ENCODE measurements at regions not wholly inside any gene's neighbourhood (a gene's known extent, or its start where the extent isn't known, plus 50 kb on each side); places are given as distances from the start of the nearest gene placed in this dataset.
"Not testable (repeated sequence)": the region's sequence is repeated elsewhere in the genome, so short reads cannot be mapped to it uniquely, and the experiment has no call there.

- FAIRE-seq: no peak
- no peak for DNase-seq (ENCODE audit: insufficient read length)
- TF ChIP-seq POLR2AphosphoS5 (IDR thresholded peaks at IDR 0.05; ENCODE audit: low read depth, low read length) (no peak), POLR2A (IDR thresholded peaks at IDR 0.05; ENCODE audit: low read depth, low read length) (no peak), TAF1 (IDR thresholded peaks at IDR 0.05; ENCODE audit: borderline replicate concordance, low read depth, low read length) (no peak)
These were observed 145.9 kb upstream of the GLRA1 start for GRCh38 chr5:152070591-152070990.

DNA sequence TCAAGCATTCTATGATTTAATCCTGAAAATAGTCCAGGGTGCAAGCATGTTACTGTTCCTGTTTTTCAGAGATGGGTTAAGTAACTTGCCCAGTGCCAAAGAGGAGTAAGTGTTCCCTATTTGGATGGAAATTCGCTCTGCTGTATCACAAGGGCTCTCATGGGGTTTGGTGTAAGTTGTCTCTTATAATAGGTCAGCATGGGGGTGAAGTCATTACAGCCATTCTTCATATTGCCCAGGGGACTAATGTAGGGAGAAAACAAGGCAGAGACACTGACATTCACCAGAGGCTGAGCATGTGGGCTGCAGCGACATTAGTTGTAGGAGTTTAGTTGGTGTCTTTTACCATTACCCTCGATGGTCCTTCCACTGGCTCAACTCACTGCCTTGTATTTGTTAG is 142.1 kb upstream of the GLRA1 start:
- FAIRE-seq: no peak
- TF ChIP-seq POLR2A (IDR thresholded peaks at IDR 0.05; ENCODE audit: low read depth, low read length): no peak
- no peak for TF ChIP-seq TAF1 (IDR thresholded peaks at IDR 0.05; ENCODE audit: borderline replicate concordance, low read depth, low read length)
- no peak for TF ChIP-seq POLR2AphosphoS5 (IDR thresholded peaks at IDR 0.05; ENCODE audit: low read depth, low read length)
- no peak for DNase-seq (ENCODE audit: insufficient read length)

- no peak for DNase-seq (ENCODE audit: insufficient read length)
- no peak for TF ChIP-seq TAF1 (IDR thresholded peaks at IDR 0.05; ENCODE audit: borderline replicate concordance, low read depth, low read length)
- TF ChIP-seq POLR2A (IDR thresholded peaks at IDR 0.05; ENCODE audit: low read depth, low read length): no peak
- TF ChIP-seq POLR2AphosphoS5 (IDR thresholded peaks at IDR 0.05; ENCODE audit: low read depth, low read length): no peak
- no peak for FAIRE-seq
These were observed 138.4 kb upstream of the GLRA1 start for GRCh38 chr5:152063004-152063403.

DNA sequence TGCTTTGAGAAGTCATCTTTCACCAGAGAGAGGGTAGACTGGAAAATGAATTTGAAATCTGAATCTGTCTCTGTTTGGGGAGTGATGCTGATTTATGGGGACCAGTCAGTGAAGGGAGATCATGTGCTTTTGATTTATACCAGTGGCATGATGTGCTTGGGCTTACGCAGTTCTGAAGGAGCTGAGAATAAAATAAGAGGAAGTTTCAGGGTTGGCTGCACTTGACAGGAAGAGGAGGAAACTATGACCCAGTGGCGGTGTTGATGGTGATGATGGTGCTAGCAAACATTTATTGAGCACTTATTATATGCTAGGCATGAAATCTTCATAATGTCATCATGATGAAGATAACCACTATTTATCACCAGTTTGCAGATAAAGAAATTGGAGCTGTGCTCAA is 136.4 kb upstream of the GLRA1 start:
- TF ChIP-seq TAF1 (IDR thresholded peaks at IDR 0.05; ENCODE audit: borderline replicate concordance, low read depth, low read length) (no peak), POLR2AphosphoS5 (IDR thresholded peaks at IDR 0.05; ENCODE audit: low read depth, low read length) (no peak), POLR2A (IDR thresholded peaks at IDR 0.05; ENCODE audit: low read depth, low read length) (no peak)
- DNase-seq (ENCODE audit: insufficient read length) (no peak), FAIRE-seq (no peak)

GRCh38 chr5:152058267-152058666 is 133.6 kb upstream of the GLRA1 start:
- TF ChIP-seq POLR2A (IDR thresholded peaks at IDR 0.05; ENCODE audit: low read depth, low read length): no peak
- no peak for TF ChIP-seq POLR2AphosphoS5 (IDR thresholded peaks at IDR 0.05; ENCODE audit: low read depth, low read length)
- TF ChIP-seq TAF1 (IDR thresholded peaks at IDR 0.05; ENCODE audit: borderline replicate concordance, low read depth, low read length): no peak
- DNase-seq (ENCODE audit: insufficient read length): no peak
- FAIRE-seq: no peak

DNA sequence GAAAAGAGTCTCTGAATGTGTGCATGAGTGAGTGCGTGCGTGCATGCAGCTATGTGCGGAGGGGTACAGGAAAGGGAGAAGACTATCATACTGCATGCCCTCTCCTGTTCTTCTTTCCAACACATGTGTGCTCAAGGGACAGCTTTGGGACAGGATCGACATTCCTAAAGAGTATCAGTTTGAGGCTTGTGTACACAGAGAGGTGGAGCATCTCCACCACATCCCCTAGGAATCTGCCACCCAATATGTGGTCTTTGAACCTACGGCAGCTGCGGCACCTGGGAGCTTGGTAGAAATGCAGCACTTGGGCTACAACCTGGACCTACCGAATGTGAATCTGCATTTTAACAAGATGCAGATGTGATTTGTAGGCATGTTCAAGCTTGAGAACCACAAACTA is 132.3 kb upstream of the GLRA1 start:
- FAIRE-seq (no peak), DNase-seq (ENCODE audit: insufficient read length) (no peak)
- TF ChIP-seq POLR2A (IDR thresholded peaks at IDR 0.05; ENCODE audit: low read depth, low read length): no peak
- no peak for TF ChIP-seq TAF1 (IDR thresholded peaks at IDR 0.05; ENCODE audit: borderline replicate concordance, low read depth, low read length)
- no peak for TF ChIP-seq POLR2AphosphoS5 (IDR thresholded peaks at IDR 0.05; ENCODE audit: low read depth, low read length)

GRCh38 chr5:152052470-152052869 is 127.8 kb upstream of the GLRA1 start:
- TF ChIP-seq POLR2A (IDR thresholded peaks at IDR 0.05; ENCODE audit: low read depth, low read length) (no peak), TAF1 (IDR thresholded peaks at IDR 0.05; ENCODE audit: borderline replicate concordance, low read depth, low read length) (no peak), POLR2AphosphoS5 (IDR thresholded peaks at IDR 0.05; ENCODE audit: low read depth, low read length) (no peak)
- DNase-seq (ENCODE audit: insufficient read length) (no peak), FAIRE-seq (no peak)

DNA sequence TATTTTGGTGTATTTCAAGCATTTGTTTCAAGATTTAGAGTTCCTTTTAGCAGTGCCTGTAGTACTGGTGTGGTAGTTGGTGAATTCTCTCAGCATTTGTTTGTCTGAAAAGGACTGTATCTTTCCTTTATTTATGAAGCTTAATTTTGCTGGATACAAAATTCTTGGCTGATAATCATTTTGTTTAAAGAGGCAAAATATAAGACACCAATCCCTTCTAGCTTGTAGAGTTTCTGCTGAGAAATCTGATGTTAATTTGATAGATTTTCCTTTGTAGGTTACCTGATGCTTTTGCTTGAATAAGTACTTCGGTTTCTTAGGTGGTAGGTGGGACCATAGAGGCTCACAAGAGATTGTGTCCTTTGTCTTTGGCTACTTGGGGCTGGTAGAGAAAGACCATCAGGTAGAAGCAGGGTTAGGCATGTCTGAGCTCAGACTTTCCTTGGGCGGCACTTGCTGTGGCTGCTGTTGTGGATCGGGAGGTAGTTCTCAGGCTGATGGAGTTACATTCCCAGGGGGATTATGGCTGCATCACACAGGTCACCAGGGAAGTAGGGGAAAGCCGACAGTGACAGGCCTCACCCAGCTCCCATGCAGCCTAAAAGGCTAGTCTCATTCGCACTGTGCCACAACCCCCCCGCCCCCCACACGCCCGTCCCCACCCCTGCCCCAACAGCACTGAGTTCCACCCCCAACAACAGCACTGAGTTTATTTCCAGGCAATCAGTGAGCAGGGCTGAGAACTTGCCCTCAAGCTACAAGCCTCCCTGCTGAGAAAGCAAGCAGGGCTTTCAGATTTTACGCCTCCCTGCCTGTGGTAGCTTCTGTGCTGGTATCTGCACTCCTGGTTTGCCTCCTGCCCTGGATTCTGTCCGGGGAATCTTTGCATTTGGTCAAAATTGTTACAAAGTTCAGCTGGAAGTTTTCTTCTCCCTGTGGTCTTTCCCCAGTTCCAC is 127.1 kb upstream of the GLRA1 start:
- FAIRE-seq (no peak), DNase-seq (ENCODE audit: insufficient read length) (no peak)
- TF ChIP-seq POLR2AphosphoS5 (IDR thresholded peaks at IDR 0.05; ENCODE audit: low read depth, low read length) (no peak), TAF1 (IDR thresholded peaks at IDR 0.05; ENCODE audit: borderline replicate concordance, low read depth, low read length) (no peak), POLR2A (IDR thresholded peaks at IDR 0.05; ENCODE audit: low read depth, low read length) (no peak)

DNA sequence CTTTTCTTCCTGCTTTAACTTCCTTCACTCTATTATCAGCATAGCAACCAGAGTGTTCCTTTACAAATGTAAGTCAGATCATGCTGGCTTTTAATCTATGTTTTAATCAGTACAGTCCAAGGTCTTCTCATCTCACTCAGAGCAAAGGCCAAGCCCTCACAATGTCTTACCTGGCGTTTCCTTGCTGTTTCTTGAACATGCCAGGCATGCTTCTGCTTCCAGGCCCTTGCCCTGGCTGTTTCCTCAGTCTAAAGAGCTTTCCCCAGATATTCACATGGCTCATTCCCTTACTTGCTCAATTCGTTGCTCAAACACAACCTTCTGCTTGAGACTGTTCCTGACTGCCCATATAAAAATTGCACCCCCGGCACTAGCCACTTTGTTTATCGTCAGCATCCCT is 121.7 kb upstream of the GLRA1 start:
- no peak for FAIRE-seq
- no peak for TF ChIP-seq POLR2A (IDR thresholded peaks at IDR 0.05; ENCODE audit: low read depth, low read length)
- no peak for TF ChIP-seq TAF1 (IDR thresholded peaks at IDR 0.05; ENCODE audit: borderline replicate concordance, low read depth, low read length)
- no peak for TF ChIP-seq POLR2AphosphoS5 (IDR thresholded peaks at IDR 0.05; ENCODE audit: low read depth, low read length)
- DNase-seq (ENCODE audit: insufficient read length): no peak

DNA sequence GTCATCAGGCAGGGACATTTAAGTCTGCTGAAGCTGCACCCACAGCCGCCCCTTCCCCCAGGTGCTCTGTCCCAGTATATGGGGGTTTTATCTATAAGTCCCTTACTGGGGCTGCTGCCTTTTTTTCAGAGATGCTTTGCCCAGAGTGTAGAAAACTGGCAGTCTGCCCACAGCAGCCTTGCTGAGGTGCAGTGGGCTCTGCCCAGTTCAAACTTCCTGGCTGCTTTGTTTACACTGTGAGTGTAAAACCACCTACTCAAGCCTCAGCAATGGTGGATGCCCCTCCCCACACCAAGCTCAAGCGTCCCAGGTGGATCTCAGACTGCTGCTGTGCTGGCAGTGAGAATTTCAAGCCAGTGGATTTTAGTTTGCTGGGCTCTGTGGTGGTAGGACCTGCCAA is 114.2 kb upstream of the GLRA1 start:
- not testable (repeated sequence) for FAIRE-seq; DNase-seq (ENCODE audit: insufficient read length)

- not testable (repeated sequence) for FAIRE-seq; DNase-seq (ENCODE audit: insufficient read length)
These were observed 101.8 kb upstream of the GLRA1 start for GRCh38 chr5:152026328-152027024.

DNA sequence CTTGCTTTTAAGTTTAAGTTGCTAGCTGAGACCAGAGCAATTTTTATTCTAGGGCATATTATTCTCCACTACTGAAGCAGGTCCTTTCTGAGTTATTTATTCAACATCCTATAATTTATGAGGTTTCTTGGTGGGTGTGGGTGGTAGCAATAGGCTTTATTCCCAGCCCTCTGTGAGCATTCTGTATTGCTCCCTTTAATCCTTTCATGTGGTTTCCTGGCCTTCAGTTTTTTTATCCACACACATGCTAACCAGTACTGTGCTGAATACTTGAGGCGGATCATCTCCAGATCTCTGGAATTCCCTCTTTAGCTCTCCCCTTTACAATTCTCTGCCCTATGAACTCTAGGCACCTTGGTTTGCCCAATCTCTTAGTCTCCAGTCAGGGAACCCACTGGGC is 91.8 kb upstream of the GLRA1 start:
- no peak for TF ChIP-seq POLR2AphosphoS5 (IDR thresholded peaks at IDR 0.05; ENCODE audit: low read depth, low read length)
- no peak for TF ChIP-seq TAF1 (IDR thresholded peaks at IDR 0.05; ENCODE audit: borderline replicate concordance, low read depth, low read length)
- TF ChIP-seq POLR2A (IDR thresholded peaks at IDR 0.05; ENCODE audit: low read depth, low read length): no peak
- no peak for DNase-seq (ENCODE audit: insufficient read length)
- FAIRE-seq: no peak
